ENCODE measurements at regions not wholly inside any gene's neighbourhood (a gene's known extent, or its start where the extent isn't known, plus 50 kb on each side); places are given as distances from the start of the nearest gene placed in this dataset.

GRCh38 chr17:62895320-62896301 lies 70.4 kb upstream of the TANC2 start:
- DNase-seq (ENCODE audit: low read depth), result no peak
- no peak for TF ChIP-seq CTCF (IDR thresholded peaks at IDR 0.05; ENCODE audit: insufficient read depth, low read depth, low read length)
- H3K4me3 ChIP-seq (ENCODE audit: low read depth, low read length), result no peak overlapping the region

- H3K4me3 ChIP-seq (ENCODE audit: low read depth, low read length), result no peak overlapping the region
- peak; percentile 88 for DNase-seq (ENCODE audit: low read depth)
- TF ChIP-seq CTCF (IDR thresholded peaks at IDR 0.05; ENCODE audit: insufficient read depth, low read depth, low read length), result no peak
Measured at GRCh38 chr17:62892870-62893338, 73.1 kb upstream of the TANC2 start.

GRCh38 chr17:62892061-62892675 lies 73.9 kb upstream of the TANC2 start:
- no peak for DNase-seq (ENCODE audit: low read depth)
- TF ChIP-seq CTCF (IDR thresholded peaks at IDR 0.05; ENCODE audit: insufficient read depth, low read depth, low read length), result no peak
- no peak overlapping the region for H3K4me3 ChIP-seq (ENCODE audit: low read depth, low read length)

GRCh38 chr17:62891659-62892058 lies 74.4 kb upstream of the TANC2 start:
- H3K4me3 ChIP-seq (ENCODE audit: low read depth, low read length), result no peak overlapping the region
- no peak for DNase-seq (ENCODE audit: low read depth)
- TF ChIP-seq CTCF (IDR thresholded peaks at IDR 0.05; ENCODE audit: insufficient read depth, low read depth, low read length), result no peak

GRCh38 chr17:62888765-62889164 lies 77.3 kb upstream of the TANC2 start:
- no peak for DNase-seq (ENCODE audit: low read depth)
- TF ChIP-seq CTCF (IDR thresholded peaks at IDR 0.05; ENCODE audit: insufficient read depth, low read depth, low read length), result no peak
- no peak overlapping the region for H3K4me3 ChIP-seq (ENCODE audit: low read depth, low read length)

GRCh38 chr17:62888148-62888547 lies 77.9 kb upstream of the TANC2 start:
- H3K4me3 ChIP-seq (ENCODE audit: low read depth, low read length), result no peak overlapping the region
- no peak for TF ChIP-seq CTCF (IDR thresholded peaks at IDR 0.05; ENCODE audit: insufficient read depth, low read depth, low read length)
- no peak for DNase-seq (ENCODE audit: low read depth)
